Common myeloid progenitor, CD34-positive (primary cell): ENCODE measurements at regions not wholly inside any gene's neighbourhood (a gene's known extent, or its start where the extent isn't known, plus 50 kb on each side); places are given as distances from the start of the nearest gene placed in this dataset.

ENCODE experiments used
- CTCF ChIA-PET: fragments of 350-600 bp; sonication (Branson Sonifier 250); formaldehyde crosslinking; loops from one replicate; lab custom pipeline; 2021; ENCODE audit warnings: antibody characterized with exemption; lab: Charles Lee
- POLR2A ChIA-PET: fragments of 350-600 bp; sonication (Branson Sonifier 250); formaldehyde crosslinking; loops from one replicate; lab custom pipeline; 2021; ENCODE audit warnings: antibody characterized with exemption; lab: Charles Lee
- DNase-seq, 3 donors: peaks; one replicate each; pipeline versions ENCODE4 v3.0.0 to v3.0.0-alpha.2; 2013
- H3K27ac ChIP-seq, 2 experiments: 1 replicate in 1 of 2; 2 replicates in 1 of 2; pipeline ENCODE4 v1.7.0; 2013; ENCODE audit warnings: inconsistent platforms in 2 of 2, low read length in 2 of 2, mild to moderate bottlenecking in 2 of 2, low read depth in 1 of 2, moderate library complexity in 1 of 2; ENCODE audit not compliant: severe bottlenecking in 2 of 2, insufficient read depth in 1 of 2, poor library complexity in 1 of 2
- H3K27me3 ChIP-seq, 5 experiments: replicated peaks in 2 of 5; 1 replicate in 3 of 5; 2 replicates in 2 of 5; pipeline versions ENCODE4 v1.6.1 to v1.7.0; 2013; ENCODE audit warnings: low read length in 4 of 5, mild to moderate bottlenecking in 2 of 5, moderate library complexity in 2 of 5, inconsistent platforms in 1 of 5; ENCODE audit not compliant: insufficient read depth in 5 of 5, control insufficient read depth in 4 of 5
- H3K36me3 ChIP-seq, 4 experiments: 1 replicate in 2 of 4; 2 replicates in 2 of 4; pipeline versions ENCODE4 v1.6.1 to v1.7.0; 2013; ENCODE audit warnings: low read length in 3 of 4, control low read depth in 1 of 4, mild to moderate bottlenecking in 1 of 4; ENCODE audit not compliant: control insufficient read depth in 4 of 4, insufficient read depth in 4 of 4
- H3K4me1 ChIP-seq, 4 experiments: 1 replicate in 3 of 4; 2 replicates in 1 of 4; pipeline versions ENCODE4 v1.6.1 to v1.7.1; 2013; ENCODE audit warnings: low read length in 3 of 4, mild to moderate bottlenecking in 3 of 4, control low read depth in 1 of 4, inconsistent platforms in 1 of 4, moderate library complexity in 1 of 4; ENCODE audit not compliant: control insufficient read depth in 4 of 4, insufficient read depth in 4 of 4; ENCODE audit errors: control extremely low read depth in 1 of 4
- H3K4me3 ChIP-seq, 7 experiments: 1 replicate in 4 of 7; 2 replicates in 3 of 7; pipeline versions ENCODE4 v1.5.1 to v1.7.0; 2013; ENCODE audit warnings: mild to moderate bottlenecking in 7 of 7, low read length in 6 of 7, moderate library complexity in 6 of 7, inconsistent platforms in 2 of 7, low read depth in 2 of 7, control low read depth in 1 of 7; ENCODE audit not compliant: insufficient read depth in 4 of 7, control insufficient read depth in 1 of 7; ENCODE audit errors: extremely low read depth in 1 of 7
- H3K9me3 ChIP-seq, 5 experiments: 1 replicate in 4 of 5; 2 replicates in 1 of 5; pipeline versions ENCODE4 v1.6.1 to v1.7.1; 2013; ENCODE audit warnings: low read length in 4 of 5, mild to moderate bottlenecking in 2 of 5, inconsistent platforms in 1 of 5, low read depth in 1 of 5, moderate library complexity in 1 of 5; ENCODE audit not compliant: control insufficient read depth in 4 of 5, insufficient read depth in 2 of 5; ENCODE audit errors: control extremely low read depth in 1 of 5
- WGBS: methylation state at CpG from one replicate; pipeline ENCODE4 v1.1.5; 2013; ENCODE audit not compliant: insufficient coverage; 5-methylcytosine and 5-hydroxymethylcytosine counted together

DNA sequence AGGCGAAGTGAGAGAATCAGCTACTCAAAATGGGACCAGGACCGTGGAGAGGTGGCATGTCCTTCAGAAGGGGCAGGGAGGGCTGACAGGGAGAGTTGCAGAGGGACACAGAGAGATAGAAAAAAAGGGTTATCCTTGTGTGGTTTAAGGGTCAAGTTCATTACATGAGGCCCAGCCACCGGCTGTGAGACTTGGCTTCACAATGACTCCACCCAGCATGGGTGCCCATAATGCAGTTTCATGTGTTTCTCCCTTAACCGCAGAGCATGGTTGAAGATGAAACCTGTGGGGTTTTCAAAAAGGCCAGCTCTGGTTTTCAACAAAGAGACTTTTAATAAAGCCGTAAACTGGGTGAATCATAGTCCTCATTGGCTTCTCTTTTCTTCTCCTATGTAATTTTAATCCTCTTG, 164.6 kb downstream of the KLF5 start:
- Histone ChIP-seq H3K9me3 (no peaks in the 10 kb centered on the region), H3K4me3 (no peak overlapping the region), H3K27ac (no peak overlapping the region), H3K4me1 (no peaks in the 10 kb centered on the region), H3K36me3 (no peaks in the 10 kb centered on the region), H3K27me3 (no peaks in the 10 kb centered on the region)
- ChIA-PET POLR2A (no interaction called here), CTCF (no interaction called here)
- 91% methylated on average over 4 of the region's 5 CpGs for WGBS
- DNase-seq: no peak

DNA sequence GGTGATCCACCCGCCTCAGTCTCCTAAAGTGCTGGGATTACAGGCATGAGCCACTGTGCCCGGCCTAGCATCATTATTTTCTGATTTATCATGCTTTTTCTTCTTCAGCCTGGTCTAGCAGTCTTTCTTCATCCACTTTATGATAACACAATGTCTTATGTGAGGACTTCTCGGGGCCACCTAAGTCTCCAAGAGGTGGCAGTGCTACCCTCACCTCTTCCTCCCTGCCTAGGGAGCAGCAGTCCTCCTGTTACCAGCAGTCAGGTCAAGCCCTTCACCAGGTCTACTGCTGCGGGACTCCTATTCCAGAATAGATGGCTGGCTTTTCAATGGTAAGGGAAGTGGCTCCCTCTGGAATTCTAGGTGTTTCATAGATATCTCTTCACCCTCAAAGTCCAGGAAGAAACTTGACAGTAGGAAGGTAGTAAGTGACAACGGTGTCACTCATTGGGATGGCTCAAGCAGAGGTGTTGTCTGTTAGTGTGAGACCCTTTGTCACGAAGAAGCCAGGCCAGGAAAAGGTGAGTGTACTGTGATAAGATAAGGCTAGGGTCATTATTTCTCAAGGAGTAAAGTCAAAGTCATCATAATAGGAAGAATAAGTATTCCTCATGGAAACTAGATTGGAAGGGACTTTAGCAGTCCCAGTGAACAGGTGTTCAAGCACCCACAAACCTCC, 164.0 kb downstream of the KLF5 start:
- POLR2A ChIA-PET: no interaction called here
- H3K4me1 ChIP-seq: no peaks in the 10 kb centered on the region
- no peak for DNase-seq
- WGBS: 94% methylated on average over 4 of the region's 6 CpGs
- H3K9me3 ChIP-seq: no peaks in the 10 kb centered on the region
- H3K4me3 ChIP-seq: no peak overlapping the region
- no peak overlapping the region for H3K27ac ChIP-seq
- no peaks in the 10 kb centered on the region for H3K36me3 ChIP-seq
- CTCF ChIA-PET: no interaction called here
- no peaks in the 10 kb centered on the region for H3K27me3 ChIP-seq

DNA sequence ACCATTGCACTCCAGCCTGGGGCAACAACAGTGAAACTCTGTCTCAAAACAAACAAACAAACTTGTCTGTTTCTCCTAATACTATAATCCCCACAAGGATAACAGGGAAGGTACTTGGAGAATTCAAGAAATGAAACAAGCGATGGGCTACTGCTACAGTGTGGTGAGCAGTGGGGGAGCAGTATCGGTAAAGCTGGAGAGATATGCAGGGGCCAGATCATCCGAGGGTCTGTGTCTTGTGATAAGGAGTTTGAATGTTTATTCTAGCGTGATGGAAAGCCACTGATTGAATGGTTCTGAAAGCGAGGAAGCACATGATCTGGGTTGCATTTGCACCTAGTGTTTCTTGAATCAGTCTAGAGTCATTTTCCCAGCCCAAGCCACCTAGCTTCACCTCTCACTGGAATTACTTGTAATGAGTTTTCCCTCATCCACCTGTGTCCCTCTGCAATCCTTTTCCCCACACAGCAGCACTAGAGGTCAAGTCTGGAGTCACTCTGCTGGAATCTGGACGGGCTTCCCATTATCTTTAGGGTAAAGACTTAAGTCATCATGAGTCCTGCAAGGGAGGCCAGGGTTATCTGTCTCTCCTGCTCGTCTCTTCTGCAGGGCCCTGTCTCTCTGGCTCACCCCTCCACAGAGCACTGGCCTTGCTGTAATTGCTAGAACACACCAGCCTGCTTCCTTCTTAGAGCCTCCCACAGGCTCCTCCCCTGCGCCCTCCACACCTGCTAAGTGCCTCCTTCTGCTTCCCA, 162.3 kb downstream of the KLF5 start:
- H3K4me1 ChIP-seq: no peaks in the 10 kb centered on the region
- POLR2A ChIA-PET: no interaction called here
- no peak overlapping the region for H3K27ac ChIP-seq
- CTCF ChIA-PET: no interaction called here
- 70% methylated on average over 7 of the region's 8 CpGs for WGBS
- no peak overlapping the region for H3K4me3 ChIP-seq
- no peaks in the 10 kb centered on the region for H3K27me3 ChIP-seq
- H3K9me3 ChIP-seq: no peaks in the 10 kb centered on the region
- no peaks in the 10 kb centered on the region for H3K36me3 ChIP-seq
- no peak for DNase-seq

DNA sequence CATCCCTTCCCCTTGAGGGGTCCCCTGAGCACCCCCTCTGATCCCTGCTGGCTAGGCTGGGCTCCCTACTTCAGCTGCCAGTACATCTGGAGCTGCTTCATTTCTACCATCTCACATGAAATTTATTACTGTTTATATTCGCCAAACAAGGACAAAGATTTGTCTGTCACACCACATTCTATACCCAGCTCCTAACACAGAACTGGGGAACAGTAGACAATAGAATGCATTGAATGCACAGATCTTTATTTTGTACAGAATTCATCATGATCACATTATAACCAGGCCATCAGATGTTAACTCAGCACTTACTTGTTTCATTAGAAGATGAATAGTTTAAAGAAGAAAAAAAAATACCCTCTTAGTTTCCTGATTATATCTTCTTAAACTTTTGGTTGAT, 159.4 kb downstream of the KLF5 start:
- 100% methylated on average over 1 of the region's 1 CpG for WGBS
- no peaks in the 10 kb centered on the region for H3K36me3 ChIP-seq
- H3K27me3 ChIP-seq: no peaks in the 10 kb centered on the region
- POLR2A ChIA-PET: no interaction called here
- H3K4me1 ChIP-seq: no peaks in the 10 kb centered on the region
- no peaks in the 10 kb centered on the region for H3K9me3 ChIP-seq
- CTCF ChIA-PET: no interaction called here
- no peak overlapping the region for H3K27ac ChIP-seq
- no peak overlapping the region for H3K4me3 ChIP-seq
- no peak for DNase-seq

DNA sequence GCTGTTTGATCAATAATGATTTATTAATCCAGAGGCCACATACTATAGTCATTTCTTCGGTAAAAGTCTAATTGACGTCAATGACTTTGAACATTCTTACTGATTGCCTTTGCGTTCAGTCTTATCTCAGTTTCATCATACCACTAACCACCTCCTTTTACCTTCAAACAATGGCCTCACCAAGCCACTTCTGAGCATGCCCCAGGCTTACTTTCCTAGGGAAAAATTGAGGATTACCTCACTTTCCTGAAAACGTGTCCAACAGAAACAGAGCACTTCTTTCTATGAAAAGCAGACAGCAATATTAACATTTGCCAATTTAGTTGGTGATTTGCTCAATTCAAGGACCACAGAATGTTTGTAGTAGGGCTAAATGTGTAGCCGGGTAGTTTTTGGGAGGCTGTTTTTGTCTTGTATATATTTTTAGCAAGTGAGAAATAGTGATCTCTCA, 157.6 kb downstream of the KLF5 start:
- Histone ChIP-seq H3K27ac (no peak overlapping the region), H3K36me3 (no peaks in the 10 kb centered on the region), H3K9me3 (no peaks in the 10 kb centered on the region), H3K4me3 (no peak overlapping the region), H3K4me1 (no peaks in the 10 kb centered on the region), H3K27me3 (no peaks in the 10 kb centered on the region)
- 98% methylated on average over 4 of the region's 5 CpGs for WGBS
- CTCF ChIA-PET: no interaction called here
- DNase-seq: no peak
- POLR2A ChIA-PET: no interaction called here

GRCh38 chr13:73215823-73216222, 157.0 kb downstream of the KLF5 start:
- no peak for DNase-seq
- Histone ChIP-seq H3K36me3 (no peaks in the 10 kb centered on the region), H3K4me3 (no peak overlapping the region), H3K27me3 (no peaks in the 10 kb centered on the region), H3K9me3 (no peaks in the 10 kb centered on the region), H3K4me1 (no peaks in the 10 kb centered on the region), H3K27ac (no peak overlapping the region)
- ChIA-PET CTCF (no interaction called here), POLR2A (no interaction called here)
- WGBS: 100% methylated on average over 3 of the region's 6 CpGs

- H3K9me3 ChIP-seq: no peaks in the 10 kb centered on the region
- no peaks in the 10 kb centered on the region for H3K36me3 ChIP-seq
- no CpG with 5 or more reads among the region's 3 CpGs for WGBS
- no peak overlapping the region for H3K4me3 ChIP-seq
- CTCF ChIA-PET: no interaction called here
- H3K4me1 ChIP-seq: no peaks in the 10 kb centered on the region
- no peak overlapping the region for H3K27ac ChIP-seq
- POLR2A ChIA-PET: no interaction called here
- no peak for DNase-seq
- H3K27me3 ChIP-seq: no peaks in the 10 kb centered on the region
Measured at GRCh38 chr13:73212482-73212881, 153.7 kb downstream of the KLF5 start.
